Right hindlimb (tissue), 1 donor: ENCODE measurements at regions not wholly inside any gene's neighbourhood (a gene's known extent, or its start where the extent isn't known, plus 50 kb on each side); places are given as distances from the start of the nearest gene placed in this dataset.
A peak's percentile ranks its signal among the peaks of the same experiment; 100 is the strongest.
"Not testable (repeated sequence)": the region's sequence is repeated elsewhere in the genome, so short reads cannot be mapped to it uniquely, and the experiment has no call there.

Experiments
- DNase-seq: peaks from one replicate; pipeline ENCODE4 v3.0.0-alpha.2; 2018

DNA sequence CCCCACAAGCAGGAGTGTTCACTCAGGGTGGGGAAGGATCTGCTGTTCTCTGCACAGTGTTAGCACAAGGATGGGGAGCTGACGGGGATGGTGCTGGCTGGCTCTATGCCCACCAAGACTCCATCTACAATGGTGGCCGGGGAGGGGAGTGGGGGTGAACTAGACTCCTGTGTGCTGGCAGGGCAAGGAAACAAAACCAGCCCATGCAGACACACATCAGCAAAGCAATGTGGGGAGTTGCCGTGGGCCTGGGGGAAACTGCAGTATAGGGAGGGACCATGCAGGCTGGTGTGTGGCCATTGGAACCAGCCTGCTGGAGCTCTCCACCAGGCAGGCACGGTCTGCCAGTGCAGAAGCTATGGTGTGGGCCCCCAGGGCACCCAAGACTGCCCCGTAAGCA lies 195.1 kb downstream of the PWWP3B start:
- DNase-seq = no peak

DNA sequence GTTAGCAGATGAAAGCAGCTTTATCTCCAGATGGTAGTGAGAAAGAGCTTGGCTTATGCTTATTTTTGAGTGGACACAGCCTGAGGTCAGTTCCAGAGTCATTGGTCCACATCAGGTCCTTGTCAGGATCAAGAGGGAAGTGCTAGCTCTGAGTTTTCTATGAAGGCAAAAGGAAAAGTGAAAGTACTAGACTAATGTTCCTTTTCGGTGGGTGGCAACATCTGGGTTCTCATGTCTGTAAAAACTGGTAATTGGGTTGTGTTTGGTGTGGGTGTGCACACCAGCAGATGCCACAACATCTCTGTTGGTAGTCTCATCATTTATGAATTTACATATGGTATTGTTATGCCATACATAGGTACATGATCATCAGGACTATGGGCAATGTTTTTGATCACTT lies 210.5 kb downstream of the PWWP3B start:
- no peak for DNase-seq

DNA sequence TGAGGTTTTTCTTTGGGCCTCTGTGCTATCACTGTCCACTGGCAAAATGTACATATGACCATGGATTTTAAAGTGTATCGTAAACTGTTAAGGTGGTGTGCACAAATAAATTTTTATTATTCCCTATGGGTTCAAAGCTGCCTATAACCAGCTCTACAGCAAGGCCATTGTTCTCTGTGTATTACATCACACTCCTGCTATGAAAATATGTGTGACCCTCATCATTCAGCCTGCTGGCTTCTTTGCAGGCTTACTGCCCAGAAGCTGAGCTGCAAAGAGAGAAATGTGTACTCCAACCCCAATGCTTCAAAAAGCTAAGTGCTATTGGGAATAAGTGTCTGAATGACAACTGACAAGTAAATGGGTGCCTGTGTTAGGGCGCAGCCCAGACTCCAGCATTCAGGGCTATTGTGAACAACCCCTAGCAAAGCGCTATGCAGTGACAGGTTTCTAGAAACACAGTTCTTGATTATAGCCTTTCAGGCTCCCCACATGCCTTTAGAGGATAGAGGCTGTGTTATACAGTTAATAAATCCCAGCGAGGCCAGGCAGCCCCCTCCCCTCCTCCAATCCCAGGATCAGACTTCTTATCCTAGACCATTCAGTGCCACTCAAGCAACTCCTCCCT lies 220.4 kb upstream of the RADX start:
- DNase-seq = no peak

DNA sequence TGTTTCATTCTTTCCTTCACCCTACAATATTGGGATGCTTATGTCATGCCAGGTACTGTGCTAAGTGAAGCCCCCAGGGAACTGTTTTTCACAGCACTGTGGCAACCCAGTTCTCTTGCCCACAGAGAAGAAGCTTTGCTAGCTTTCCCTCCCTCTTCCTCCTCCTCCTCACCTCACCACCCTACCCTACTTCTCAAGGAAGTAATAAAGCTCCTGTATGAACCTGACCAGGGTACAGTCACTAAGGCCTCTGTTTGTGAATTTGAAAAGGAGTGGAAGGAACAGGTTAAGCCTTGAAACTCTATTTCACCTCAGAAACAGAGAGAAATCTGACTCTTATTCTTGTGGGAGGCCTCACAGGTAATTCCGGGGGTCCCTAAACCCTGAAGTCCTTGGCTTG lies 219.4 kb upstream of the RADX start:
- no peak for DNase-seq

DNA sequence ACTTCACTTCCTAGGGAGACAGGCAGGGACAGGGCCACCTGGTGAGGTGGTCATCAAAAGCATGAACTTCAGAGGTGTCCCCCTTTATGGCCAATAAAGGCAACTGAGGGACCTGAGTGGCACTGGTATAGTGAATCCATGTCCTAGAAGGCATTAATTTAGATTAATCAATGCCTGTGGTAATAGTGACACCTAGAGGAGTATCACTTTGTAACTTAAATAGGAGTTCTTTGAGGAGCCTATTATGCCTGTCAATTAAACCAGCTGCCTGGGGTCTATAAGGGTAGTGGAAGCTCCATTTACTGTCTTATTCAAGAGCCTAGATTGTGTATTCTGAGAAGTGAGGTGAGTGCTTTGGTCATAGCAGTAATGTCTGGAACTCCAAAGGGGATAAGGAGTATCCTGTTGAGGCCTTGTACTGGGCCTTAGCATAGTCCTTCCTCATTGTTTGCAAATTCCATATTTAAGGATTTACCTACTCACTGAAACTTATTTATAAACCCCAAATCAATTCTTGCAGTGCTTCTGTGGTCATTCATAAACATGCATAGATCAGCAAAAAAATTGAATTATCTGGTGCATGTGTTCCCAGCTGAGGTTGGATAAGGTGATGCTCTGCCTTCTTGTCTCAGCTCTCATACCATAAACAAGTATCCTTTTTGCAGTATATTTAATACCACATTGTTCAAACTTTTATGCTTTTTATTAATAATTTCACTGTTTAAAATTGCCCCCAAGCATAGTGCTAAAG lies 213.8 kb upstream of the RADX start:
- DNase-seq = no peak

DNA sequence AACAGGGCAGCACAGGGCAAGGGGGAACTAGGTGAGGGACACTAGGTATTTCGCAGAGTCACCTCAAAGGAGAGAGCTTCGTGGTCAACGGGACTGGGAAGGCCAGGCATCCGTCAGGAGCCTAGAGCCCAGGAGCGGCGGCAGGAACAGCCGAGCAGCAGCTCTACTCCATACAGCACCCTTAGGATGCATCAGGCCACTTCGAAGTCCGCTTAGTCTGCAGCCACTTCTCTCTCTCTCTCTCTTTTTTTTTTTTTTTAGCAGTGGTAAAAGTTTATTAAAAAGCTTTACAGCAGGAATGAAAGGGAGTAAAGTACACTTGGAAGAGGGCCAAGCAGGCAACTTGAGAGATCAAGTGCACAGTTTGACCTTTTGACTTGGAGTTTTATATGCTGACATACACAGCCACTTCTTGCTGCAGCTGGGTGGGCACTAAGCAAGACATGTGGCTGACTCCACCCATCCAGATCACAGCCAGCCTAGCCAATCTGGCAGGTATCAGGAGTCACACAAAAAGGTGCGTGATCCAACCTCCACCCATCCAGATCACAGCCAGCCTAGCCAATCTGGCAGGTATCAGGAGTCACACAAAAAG lies 209.7 kb upstream of the RADX start:
- no peak for DNase-seq

DNA sequence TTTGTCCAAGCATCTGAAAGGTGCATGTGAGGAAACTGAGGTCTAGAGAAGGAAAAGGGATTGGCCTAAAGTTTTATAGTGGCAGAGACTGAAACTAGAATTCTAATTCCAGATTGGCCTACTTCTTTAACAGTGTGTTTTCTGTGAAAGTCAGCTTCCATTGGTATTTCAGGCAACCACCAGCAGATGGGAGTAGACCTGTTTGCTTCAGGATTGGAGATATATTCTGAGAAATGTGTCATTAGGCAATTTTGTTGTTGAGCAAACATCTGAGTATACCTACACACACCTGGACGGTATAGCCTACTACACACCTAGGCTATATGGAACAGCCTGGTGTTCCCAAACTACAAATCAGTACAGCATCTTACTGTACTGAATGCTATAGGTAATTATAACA lies 207.3 kb upstream of the RADX start:
- DNase-seq = no peak

DNA sequence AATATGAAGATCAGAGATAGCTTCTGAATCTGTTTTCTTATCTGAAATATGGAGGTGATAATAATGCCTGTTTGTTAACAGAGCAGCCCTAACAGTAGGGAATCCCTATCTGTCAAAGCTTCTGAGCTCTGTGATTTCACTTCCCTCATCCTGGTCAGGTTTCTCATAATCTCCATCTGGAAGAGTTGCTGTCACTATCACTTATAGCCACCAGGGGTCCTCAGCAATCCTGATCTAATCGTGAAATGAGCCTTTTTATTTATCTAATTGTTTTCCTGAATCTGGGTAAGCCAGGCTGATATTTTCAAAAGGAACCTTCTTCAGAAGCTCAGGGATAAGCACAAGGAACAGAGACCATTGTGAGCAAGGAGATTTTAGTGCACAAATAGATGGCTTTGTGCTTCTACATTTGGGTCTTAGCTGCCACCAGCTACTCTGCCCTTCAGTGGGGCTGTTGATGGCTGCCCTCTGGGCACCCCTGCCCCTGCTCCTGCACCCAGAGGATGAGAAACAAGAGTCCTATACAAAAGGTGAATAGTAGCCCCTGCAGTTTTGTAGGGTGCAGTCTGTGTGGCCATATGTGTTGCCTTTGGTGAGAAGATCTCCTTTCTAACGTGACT lies 196.4 kb upstream of the RADX start:
- DNase-seq = no peak

DNA sequence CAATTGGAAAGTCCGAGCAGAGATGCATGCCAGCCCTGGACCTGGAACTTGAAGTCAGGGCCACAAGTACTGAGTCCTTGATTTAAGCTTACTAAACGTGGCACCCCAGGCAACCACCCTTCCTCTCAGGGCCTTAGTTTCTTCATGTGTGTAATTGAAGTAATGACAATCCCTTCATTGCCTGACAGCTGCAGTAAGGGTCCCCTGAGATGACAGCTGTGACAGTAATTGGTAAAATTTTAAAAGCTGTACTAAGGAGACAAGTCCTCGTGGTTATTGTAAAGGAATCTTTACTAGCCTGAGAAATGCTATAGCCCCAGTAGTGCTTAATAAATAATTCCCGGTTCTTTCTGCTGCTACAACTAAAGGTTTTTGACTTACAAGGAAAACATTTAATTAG lies 175.1 kb upstream of the RADX start:
- no peak for DNase-seq

DNA sequence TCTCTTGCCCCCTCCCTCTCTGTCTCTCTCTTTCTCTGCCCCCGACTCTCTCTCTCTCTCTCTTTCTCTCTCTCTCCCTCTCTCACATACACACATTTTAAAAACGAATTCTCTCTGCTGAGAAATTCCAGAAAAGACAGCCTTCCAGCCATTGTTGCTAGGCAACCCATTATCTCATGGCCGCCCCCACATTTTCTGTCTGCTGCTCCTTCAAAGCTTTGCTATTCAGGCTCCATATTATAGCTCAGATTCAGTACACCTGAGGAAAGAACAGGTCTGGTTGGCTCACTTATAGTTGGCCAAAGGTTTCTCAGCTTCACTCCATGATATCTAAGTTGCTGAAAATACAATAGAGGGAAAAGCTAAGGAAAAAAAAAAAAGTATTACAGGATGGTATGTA lies 174.4 kb upstream of the RADX start:
- DNase-seq = peak; percentile 19

DNA sequence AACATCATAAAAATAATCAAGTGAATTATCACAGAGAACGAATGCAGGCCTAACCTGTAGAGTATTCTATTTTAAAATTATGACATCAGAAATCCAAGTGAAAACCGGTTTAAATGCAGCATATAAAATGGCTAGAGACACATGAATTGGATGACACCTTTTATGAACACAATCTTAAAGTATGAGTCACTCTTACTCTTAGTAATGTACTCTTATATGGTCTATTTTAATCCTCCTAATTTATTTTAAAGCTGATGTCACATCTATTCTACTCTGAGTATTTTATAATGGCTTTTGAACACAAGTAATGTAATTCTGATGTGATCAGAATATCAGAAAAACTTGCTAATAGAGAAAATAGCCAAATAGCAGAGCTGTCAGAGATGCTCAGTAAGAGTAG lies 161.4 kb upstream of the RADX start:
- no peak for DNase-seq

DNA sequence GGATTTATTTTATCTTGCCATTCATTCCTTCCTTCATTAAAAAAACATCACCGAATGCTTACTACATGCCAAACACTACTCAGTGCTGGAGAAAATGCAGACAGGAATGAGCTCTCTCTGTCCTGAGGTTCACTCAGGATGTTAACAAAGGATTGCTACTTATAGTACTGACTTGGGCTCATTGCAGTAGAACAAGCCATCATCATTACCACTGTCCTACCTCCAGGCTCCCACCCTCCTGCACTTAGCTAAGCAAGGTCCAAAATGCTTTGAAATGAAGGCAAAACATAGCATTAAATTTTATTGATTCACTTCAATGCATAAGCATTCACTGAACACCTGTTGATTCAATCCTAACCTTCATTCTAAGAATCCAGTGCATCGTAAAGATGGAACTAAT lies 159.8 kb upstream of the RADX start:
- no peak for DNase-seq

DNA sequence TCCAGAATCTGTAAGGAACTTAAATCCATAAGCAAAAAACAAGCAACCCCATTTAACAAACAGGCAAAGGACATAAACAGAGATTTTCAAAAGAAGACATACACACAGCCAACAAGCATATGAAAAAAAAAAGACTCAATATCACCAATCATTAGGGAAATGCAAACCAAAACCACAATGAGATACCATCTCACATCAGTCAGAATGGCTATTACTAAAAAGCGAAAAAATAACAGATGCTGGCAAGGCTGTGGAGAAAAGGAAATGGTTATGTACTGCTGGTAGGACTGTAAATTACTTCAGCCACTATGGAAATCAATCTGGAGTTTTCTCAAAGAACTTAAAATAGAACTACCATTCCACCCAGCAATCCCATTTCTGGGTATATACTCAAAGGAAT lies 156.8 kb upstream of the RADX start:
- no peak for DNase-seq

DNA sequence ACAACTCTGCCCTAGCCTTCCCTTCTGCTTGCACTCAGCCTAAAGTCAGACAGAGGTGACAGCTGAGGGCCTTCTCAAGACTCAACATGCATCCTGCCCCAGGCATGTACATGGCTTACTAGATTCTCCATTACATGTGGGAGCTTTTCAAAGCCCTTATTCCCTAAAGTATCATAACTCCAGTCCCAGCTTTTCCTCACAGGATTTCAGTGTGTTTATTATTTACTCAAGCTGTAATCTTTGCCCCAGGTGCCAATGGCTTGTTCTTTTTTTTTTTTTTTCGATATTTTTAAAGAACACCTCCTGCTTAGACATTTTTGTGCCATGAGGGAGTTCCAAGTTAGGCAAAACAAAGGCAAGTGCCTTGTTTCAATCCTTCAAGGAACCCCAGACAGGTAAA lies 154.0 kb upstream of the RADX start:
- no peak for DNase-seq

DNA sequence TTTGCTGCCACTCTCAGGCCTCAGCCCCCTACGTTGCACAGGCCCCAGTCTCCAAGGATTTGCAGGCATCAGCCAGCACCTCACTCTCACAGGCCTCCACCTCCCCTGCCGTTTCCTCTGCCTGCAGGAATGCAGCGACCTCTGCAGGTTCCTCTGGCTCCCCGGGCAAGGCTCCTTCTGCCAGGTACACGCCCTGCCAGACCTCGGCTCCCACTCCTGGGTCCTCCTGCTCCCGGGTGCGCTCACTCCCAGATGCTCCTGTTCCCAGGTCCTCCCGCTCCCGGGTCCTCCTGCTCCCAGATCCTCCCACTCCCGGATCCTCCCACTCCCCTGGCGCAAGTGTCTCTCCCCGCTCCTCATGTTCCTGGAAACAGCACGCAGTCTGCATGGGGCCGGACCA lies 144.4 kb upstream of the RADX start:
- DNase-seq = no peak

DNA sequence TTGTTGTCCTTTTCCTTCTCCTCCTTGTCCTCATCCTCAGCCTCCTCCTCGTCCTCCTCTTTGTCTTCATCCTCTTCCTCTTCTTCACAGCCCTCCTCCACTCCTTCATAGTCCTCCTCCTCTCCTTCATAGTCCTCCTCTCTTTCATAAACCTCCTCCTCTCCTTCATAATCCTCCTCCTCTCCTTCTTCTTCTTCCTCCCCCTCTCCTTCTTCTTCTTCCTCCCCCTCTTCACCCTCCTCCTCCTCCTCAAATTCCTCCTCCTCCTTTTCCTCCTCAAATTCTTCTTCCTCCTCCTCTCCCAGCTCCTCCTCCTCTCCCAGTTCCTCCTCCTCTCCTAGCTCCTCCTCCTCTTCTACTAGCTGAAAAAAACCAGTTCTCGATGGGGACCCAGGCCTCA lies 143.8 kb upstream of the RADX start:
- DNase-seq = no peak

DNA sequence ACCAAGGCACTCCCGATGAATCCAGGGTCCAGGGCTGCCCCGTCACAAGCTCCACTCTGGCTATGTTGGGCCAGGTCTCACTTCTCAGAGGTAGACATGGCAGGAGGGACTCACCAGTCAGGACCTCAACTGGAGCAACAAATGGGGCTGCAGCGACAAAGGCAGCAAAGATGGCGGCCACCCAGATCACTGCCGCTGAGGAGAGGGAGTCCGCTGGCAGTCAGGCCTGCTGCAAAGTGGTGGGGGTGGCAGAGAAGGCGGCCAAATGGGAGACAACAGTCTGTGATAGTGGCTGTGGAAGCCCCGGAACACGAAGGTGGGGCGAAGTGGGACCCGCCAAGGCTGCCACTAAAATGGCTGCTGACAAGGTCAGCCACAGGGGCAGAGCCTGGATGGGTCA lies 143.3 kb upstream of the RADX start:
- DNase-seq = no peak

DNA sequence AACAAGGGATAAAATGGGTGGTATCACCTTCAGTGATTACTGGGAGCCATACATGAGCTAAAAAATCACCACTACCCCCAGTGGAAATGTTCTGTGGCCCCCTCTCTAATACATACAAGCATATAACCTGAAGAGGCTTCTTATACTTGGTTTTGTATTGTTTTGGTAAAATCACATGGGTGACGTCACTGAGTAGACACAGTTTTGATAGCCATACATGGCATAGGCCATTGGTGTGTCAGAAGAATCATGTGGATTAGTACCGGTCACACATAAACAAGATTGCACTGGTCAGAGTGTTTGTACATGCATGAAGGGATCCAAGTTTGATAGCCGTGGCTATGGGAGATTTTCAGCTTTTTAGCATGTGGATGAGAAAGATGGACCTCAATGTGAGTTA lies 131.9 kb upstream of the RADX start:
- no peak for DNase-seq

DNA sequence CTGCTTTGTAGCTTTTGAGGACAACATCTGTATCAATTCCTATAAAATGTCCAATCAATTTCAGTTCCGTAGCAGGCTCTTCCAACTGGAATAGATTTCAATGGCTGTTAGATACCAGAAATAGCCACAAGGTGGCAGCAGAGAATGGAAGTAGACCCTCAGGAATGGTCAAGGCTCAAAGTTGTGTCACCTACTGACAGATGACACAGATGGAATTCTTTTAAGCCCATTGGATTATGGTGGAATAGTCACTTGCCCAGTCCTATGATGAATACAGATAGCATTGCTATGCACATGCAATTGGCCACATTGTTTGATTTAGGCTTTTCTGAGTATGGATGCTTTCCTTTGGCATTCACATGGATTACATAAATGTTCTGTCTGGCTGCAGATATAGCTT lies 130.4 kb upstream of the RADX start:
- DNase-seq = peak; percentile 26

DNA sequence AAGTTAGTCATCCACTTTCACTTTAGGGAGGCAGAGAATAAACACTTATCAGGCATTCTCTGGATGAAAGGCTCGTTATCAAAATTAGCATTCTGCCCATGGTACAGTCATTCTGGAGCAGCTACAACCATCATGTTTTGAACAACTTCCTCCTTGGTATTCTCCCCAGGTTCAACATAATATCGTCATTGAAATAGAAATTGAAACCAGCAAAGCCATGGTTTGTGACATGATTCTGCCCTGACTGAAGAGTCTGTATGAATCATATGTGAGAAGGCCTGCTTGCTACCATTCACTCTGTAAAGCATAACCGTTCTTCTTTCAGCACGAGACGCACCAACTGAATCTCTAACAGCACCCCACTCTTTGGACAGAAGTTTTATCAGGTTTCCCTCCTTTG lies 127.5 kb upstream of the RADX start:
- no peak for DNase-seq

DNA sequence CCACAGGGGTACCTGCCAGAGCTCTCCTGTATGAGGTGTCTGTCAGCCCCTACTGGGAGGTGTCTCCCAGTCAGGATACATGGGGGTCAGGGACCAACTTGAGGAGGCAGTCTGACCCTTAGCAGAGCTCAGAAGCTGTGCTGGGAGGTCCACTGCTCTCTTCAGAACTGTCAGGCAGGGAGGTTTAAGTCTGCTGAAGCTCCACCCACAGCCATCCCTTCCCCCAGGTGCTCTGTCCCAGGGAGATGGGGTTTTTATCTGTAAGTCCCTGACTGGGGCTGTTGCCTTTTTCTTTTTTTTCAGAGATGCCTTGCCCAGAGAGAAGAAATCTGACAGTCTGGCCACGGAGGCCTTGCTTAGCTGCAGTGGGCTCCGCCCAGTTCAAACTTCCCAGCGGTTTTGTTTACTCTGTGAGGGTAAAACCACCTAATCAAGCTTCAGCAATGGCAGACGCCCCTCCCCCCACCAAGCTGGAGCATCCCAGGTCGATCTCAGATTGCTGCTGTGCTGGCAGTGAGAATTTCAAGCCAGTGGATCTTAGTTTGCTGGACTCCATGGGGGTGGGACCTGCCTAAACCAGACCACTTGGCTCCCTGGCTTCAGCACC lies 118.5 kb upstream of the RADX start:
- not testable (repeated sequence) for DNase-seq

DNA sequence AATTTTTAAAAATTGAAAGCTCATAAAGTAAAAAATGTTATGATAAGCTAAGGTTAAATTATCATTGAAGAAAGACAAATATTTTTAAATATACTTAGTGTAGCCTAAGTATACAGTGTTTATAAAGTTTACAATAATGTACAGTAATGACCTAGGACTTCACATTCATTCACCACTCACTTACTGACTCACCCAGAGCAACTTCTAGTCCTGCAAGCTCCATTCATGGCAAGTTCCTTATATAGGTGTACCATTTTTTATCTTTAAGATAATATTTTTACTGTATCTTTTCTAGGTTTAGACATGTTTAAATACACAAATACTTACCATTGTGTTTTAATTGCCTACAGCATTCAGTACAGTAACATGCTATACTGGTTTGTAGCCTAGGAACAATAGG lies 112.3 kb upstream of the RADX start:
- DNase-seq = no peak

DNA sequence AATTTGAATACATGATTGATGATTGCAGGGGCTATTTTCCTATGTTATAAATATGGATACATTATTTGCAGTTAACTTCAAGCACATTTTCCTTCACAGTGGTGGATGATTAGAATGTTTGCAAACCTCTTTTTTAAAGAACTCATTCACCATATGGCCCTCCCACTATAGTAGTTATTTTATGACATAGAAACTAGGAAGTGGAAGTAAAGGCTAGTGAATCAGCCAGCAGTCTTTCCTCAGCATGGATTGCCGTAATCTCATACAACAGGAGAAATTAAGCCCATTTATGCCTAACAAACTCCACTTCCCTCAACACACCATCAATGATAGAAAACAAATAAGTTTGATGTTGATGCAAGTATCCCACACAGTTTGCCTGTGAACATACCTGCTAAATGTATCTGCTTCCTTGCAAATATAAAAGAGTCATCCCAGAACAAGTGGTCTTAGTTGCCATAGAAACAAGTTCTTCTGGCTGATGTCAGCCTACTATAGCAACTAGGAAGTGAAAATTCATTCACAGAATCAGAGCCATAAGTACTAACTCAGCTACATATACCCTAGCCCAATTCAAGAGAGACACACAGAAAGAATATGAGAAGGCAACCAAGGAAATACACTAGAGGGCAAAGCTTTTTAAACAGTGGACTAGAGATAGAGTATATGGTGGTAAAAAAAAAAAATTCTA lies 100.9 kb upstream of the RADX start:
- no peak for DNase-seq
